GM12891 (cell line): ENCODE measurements at regions not wholly inside any gene's neighbourhood (a gene's known extent, or its start where the extent isn't known, plus 50 kb on each side); places are given as distances from the start of the nearest gene placed in this dataset.

Source experiments
- PAX5 ChIP-seq: IDR thresholded peaks from 2 replicates; pipeline ENCODE4 v1.6.1; 2011; ENCODE audit warnings: low read length, moderate library complexity, mild to moderate bottlenecking; ENCODE audit not compliant: insufficient read depth, severe bottlenecking
- POLR2A ChIP-seq: IDR thresholded peaks from 2 replicates; pipeline ENCODE4 v1.6.1; 2011; ENCODE audit warnings: low read depth, low read length, control low read depth
- POLR2AphosphoS5 ChIP-seq: IDR thresholded peaks from 2 replicates; pipeline ENCODE4 v1.6.1; 2011; ENCODE audit warnings: low read depth, low read length, control low read depth
- POU2F2 ChIP-seq: IDR thresholded peaks from 2 replicates; pipeline ENCODE4 v1.6.1; 2011; ENCODE audit warnings: low read depth, mild to moderate bottlenecking, control low read depth, low read length, moderate library complexity
- SPI1 ChIP-seq: IDR thresholded peaks from 2 replicates; pipeline ENCODE4 v1.6.1; 2011; ENCODE audit warnings: low read depth, low read length, control low read depth
- TAF1 ChIP-seq: IDR thresholded peaks from 2 replicates; pipeline ENCODE4 v1.6.1; 2011; ENCODE audit warnings: low read depth, low read length, control low read depth

- TF ChIP-seq POLR2A: no peak
- TF ChIP-seq POLR2AphosphoS5: no peak
- no peak for TF ChIP-seq TAF1
- no peak for TF ChIP-seq SPI1
- TF ChIP-seq PAX5: no peak
- no peak for TF ChIP-seq POU2F2
Observed at GRCh38 chr11:119912229-119912628, 183.2 kb upstream of the NECTIN1 start.
